ENCODE measurements at regions not wholly inside any gene's neighbourhood (a gene's known extent, or its start where the extent isn't known, plus 50 kb on each side); places are given as distances from the start of the nearest gene placed in this dataset.

GRCh38 chr6:40124924-40125323 lies 190.7 kb upstream of the MOCS1 start:
- TF ChIP-seq CTCF (IDR thresholded peaks at IDR 0.05; ENCODE audit: insufficient read depth, low read length) = no peak
- no peak for DNase-seq (ENCODE audit: low read depth)
- H3K4me3 ChIP-seq (ENCODE audit: low read depth, low read length) = no peak overlapping the region

GRCh38 chr6:40116832-40117231 lies 182.6 kb upstream of the MOCS1 start:
- H3K4me3 ChIP-seq (ENCODE audit: low read depth, low read length) = no peak overlapping the region
- DNase-seq (ENCODE audit: low read depth) = no peak
- no peak for TF ChIP-seq CTCF (IDR thresholded peaks at IDR 0.05; ENCODE audit: insufficient read depth, low read length)

GRCh38 chr6:40112350-40112749 lies 178.1 kb upstream of the MOCS1 start:
- no peak for DNase-seq (ENCODE audit: low read depth)
- H3K4me3 ChIP-seq (ENCODE audit: low read depth, low read length) = no peak overlapping the region
- TF ChIP-seq CTCF (IDR thresholded peaks at IDR 0.05; ENCODE audit: insufficient read depth, low read length) = no peak

- no peak for DNase-seq (ENCODE audit: low read depth)
- TF ChIP-seq CTCF (IDR thresholded peaks at IDR 0.05; ENCODE audit: insufficient read depth, low read length) = no peak
- no peak overlapping the region for H3K4me3 ChIP-seq (ENCODE audit: low read depth, low read length)
These were observed 174.5 kb upstream of the MOCS1 start for GRCh38 chr6:40108736-40109135.

GRCh38 chr6:40106840-40107239 lies 172.6 kb upstream of the MOCS1 start:
- no peak for TF ChIP-seq CTCF (IDR thresholded peaks at IDR 0.05; ENCODE audit: insufficient read depth, low read length)
- H3K4me3 ChIP-seq (ENCODE audit: low read depth, low read length) = no peak overlapping the region
- no peak for DNase-seq (ENCODE audit: low read depth)

- TF ChIP-seq CTCF (IDR thresholded peaks at IDR 0.05; ENCODE audit: insufficient read depth, low read length) = no peak
- no peak for DNase-seq (ENCODE audit: low read depth)
These were observed 164.5 kb upstream of the MOCS1 start for GRCh38 chr6:40098774-40099173.

GRCh38 chr6:40097590-40097989 lies 163.3 kb upstream of the MOCS1 start:
- TF ChIP-seq CTCF (IDR thresholded peaks at IDR 0.05; ENCODE audit: insufficient read depth, low read length) = no peak
- H3K4me3 ChIP-seq (ENCODE audit: low read depth, low read length) = no peak overlapping the region

More at GRCh38 chr6:40098774-40099173, 164.5 kb upstream of the MOCS1 start:
- H3K4me3 ChIP-seq (ENCODE audit: low read depth, low read length) = no peak overlapping the region

More at GRCh38 chr6:40097590-40097989, 163.3 kb upstream of the MOCS1 start:
- DNase-seq (ENCODE audit: low read depth) = no peak

All from fibroblast of the aortic adventitia (primary cell).